ENCODE measurements at regions not wholly inside any gene's neighbourhood (a gene's known extent, or its start where the extent isn't known, plus 50 kb on each side); places are given as distances from the start of the nearest gene placed in this dataset.

GRCh38 chr3:11698326-11699082 is 54.8 kb upstream of the VGLL4 start:
- no peak overlapping the region for H3K4me3 ChIP-seq (ENCODE audit: low read depth, low read length)

DNA sequence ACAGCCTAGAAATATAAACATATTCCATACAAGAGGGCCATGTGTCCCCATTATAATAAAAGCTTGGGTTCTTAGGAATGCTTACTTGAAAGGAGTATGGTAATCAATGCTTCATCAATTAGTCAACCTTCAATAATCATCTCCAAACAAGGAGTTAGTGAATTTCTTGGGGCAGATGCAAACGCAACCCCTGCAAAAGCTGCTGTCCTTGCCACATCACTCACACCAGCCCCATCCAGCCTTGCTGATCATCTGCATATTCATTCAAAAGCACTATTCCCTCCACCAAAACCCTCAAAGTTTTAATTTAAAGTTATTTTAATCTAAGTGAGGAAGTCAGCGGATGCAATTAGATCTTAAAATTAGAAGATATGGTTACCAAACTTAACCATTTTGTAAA is 54.0 kb upstream of the VGLL4 start:
- TF ChIP-seq CTCF (IDR thresholded peaks at IDR 0.05; ENCODE audit: borderline replicate concordance, insufficient read depth, low read depth, low read length) = no peak
- no peak overlapping the region for H3K4me3 ChIP-seq (ENCODE audit: low read depth, low read length)

More at GRCh38 chr3:11698326-11699082, 54.8 kb upstream of the VGLL4 start:
- no peak for TF ChIP-seq CTCF (IDR thresholded peaks at IDR 0.05; ENCODE audit: borderline replicate concordance, insufficient read depth, low read depth, low read length)

GRCh38 chr3:11696054-11696453 is 52.3 kb upstream of the VGLL4 start:
- no peak for TF ChIP-seq CTCF (IDR thresholded peaks at IDR 0.05; ENCODE audit: borderline replicate concordance, insufficient read depth, low read depth, low read length)
- H3K4me3 ChIP-seq (ENCODE audit: low read depth, low read length) = no peak overlapping the region
